ENCODE measurements at regions not wholly inside any gene's neighbourhood (a gene's known extent, or its start where the extent isn't known, plus 50 kb on each side); places are given as distances from the start of the nearest gene placed in this dataset.

- Histone ChIP-seq H3K9me3 (no peaks in the 10 kb centered on the region), H3K4me3 (no peak overlapping the region), H3K27me3 (no peaks in the 10 kb centered on the region), H3K36me3 (no peaks in the 10 kb centered on the region), H3K4me1 (no peaks in the 10 kb centered on the region), H3K27ac (no peak overlapping the region)
- TF ChIP-seq POLR2A (IDR thresholded peaks at IDR 0.05): no peak
- no peak for TF ChIP-seq EP300 (IDR thresholded peaks at IDR 0.05)
- TF ChIP-seq CTCF (IDR thresholded peaks at IDR 0.05): no peak
- no peak for TF ChIP-seq POLR2AphosphoS5 (IDR thresholded peaks at IDR 0.05)
- no peak for DNase-seq (ENCODE audit: low spot score in 2 of 2)
- 63% methylated on average over 3 of the region's 3 CpGs for WGBS
These were observed 670.9 kb upstream of the ST8SIA4 start for GRCh38 chr5:101574017-101574416.

GRCh38 chr5:101561018-101561417 lies 657.9 kb upstream of the ST8SIA4 start:
- WGBS: 62% methylated on average over 3 of the region's 3 CpGs
- no peak overlapping the region for H3K4me3 ChIP-seq
- H3K27me3 ChIP-seq: no peaks in the 10 kb centered on the region
- H3K27ac ChIP-seq: no peak overlapping the region
- H3K9me3 ChIP-seq: peaks cover 14% of the 10 kb centered on the region
- no peaks in the 10 kb centered on the region for H3K4me1 ChIP-seq
- no peaks in the 10 kb centered on the region for H3K36me3 ChIP-seq
- DNase-seq (ENCODE audit: low spot score in 2 of 2): no peak
- no peak for TF ChIP-seq EP300 (IDR thresholded peaks at IDR 0.05)
- TF ChIP-seq POLR2A (IDR thresholded peaks at IDR 0.05): no peak
- TF ChIP-seq CTCF (IDR thresholded peaks at IDR 0.05): no peak
- TF ChIP-seq POLR2AphosphoS5 (IDR thresholded peaks at IDR 0.05): no peak

- no peaks in the 10 kb centered on the region for H3K27me3 ChIP-seq
- no peak overlapping the region for H3K27ac ChIP-seq
- no peaks in the 10 kb centered on the region for H3K9me3 ChIP-seq
- DNase-seq (ENCODE audit: low spot score in 2 of 2): no peak
- TF ChIP-seq POLR2AphosphoS5 (IDR thresholded peaks at IDR 0.05): no peak
- TF ChIP-seq CTCF (IDR thresholded peaks at IDR 0.05): no peak
- TF ChIP-seq EP300 (IDR thresholded peaks at IDR 0.05): no peak
- TF ChIP-seq POLR2A (IDR thresholded peaks at IDR 0.05): no peak
- H3K36me3 ChIP-seq: no peaks in the 10 kb centered on the region
- H3K4me1 ChIP-seq: no peaks in the 10 kb centered on the region
- H3K4me3 ChIP-seq: no peak overlapping the region
- WGBS: 93% methylated on average over 1 of the region's 1 CpG
These were observed 640.7 kb upstream of the ST8SIA4 start for GRCh38 chr5:101543780-101544179.

GRCh38 chr5:101539315-101539714 lies 636.2 kb upstream of the ST8SIA4 start:
- TF ChIP-seq CTCF (IDR thresholded peaks at IDR 0.05): no peak
- no peak for TF ChIP-seq POLR2AphosphoS5 (IDR thresholded peaks at IDR 0.05)
- TF ChIP-seq POLR2A (IDR thresholded peaks at IDR 0.05): no peak
- no peak for TF ChIP-seq EP300 (IDR thresholded peaks at IDR 0.05)
- H3K4me3 ChIP-seq: no peak overlapping the region
- no peaks in the 10 kb centered on the region for H3K36me3 ChIP-seq
- no peaks in the 10 kb centered on the region for H3K9me3 ChIP-seq
- 72% methylated on average over 3 of the region's 3 CpGs for WGBS
- no peak for DNase-seq (ENCODE audit: low spot score in 2 of 2)
- H3K4me1 ChIP-seq: no peaks in the 10 kb centered on the region
- no peak overlapping the region for H3K27ac ChIP-seq
- no peaks in the 10 kb centered on the region for H3K27me3 ChIP-seq

- DNase-seq (ENCODE audit: low spot score in 2 of 2): no peak
- H3K36me3 ChIP-seq: no peaks in the 10 kb centered on the region
- H3K27ac ChIP-seq: no peak overlapping the region
- TF ChIP-seq CTCF (IDR thresholded peaks at IDR 0.05): no peak
- no peak for TF ChIP-seq EP300 (IDR thresholded peaks at IDR 0.05)
- TF ChIP-seq POLR2AphosphoS5 (IDR thresholded peaks at IDR 0.05): no peak
- TF ChIP-seq POLR2A (IDR thresholded peaks at IDR 0.05): no peak
- no peaks in the 10 kb centered on the region for H3K27me3 ChIP-seq
- 73% methylated on average over 1 of the region's 1 CpG for WGBS
- H3K4me1 ChIP-seq: no peaks in the 10 kb centered on the region
- H3K4me3 ChIP-seq: no peak overlapping the region
- H3K9me3 ChIP-seq: peaks cover 7% of the 10 kb centered on the region
These were observed 632.5 kb upstream of the ST8SIA4 start for GRCh38 chr5:101535626-101536025.

Measured in suprapubic skin (tissue), 4 donors.